ENCODE measurements at regions not wholly inside any gene's neighbourhood (a gene's known extent, or its start where the extent isn't known, plus 50 kb on each side); places are given as distances from the start of the nearest gene placed in this dataset.
A peak's percentile ranks its signal among the peaks of the same experiment; 100 is the strongest.

- WGBS, result 77% methylated on average over 4 of the region's 4 CpGs
- H3K9ac ChIP-seq (ENCODE audit: low read depth in 1 of 2, low read length in 2 of 2), result no peak overlapping the region
- DNase-seq (ENCODE audit: low spot score), result no peak
- H3K27ac ChIP-seq (ENCODE audit: low read depth in 1 of 2, low read length in 2 of 2), result no peak overlapping the region
- H3K9me3 ChIP-seq (ENCODE audit: control insufficient read depth in 4 of 4, low read length in 3 of 4), result no peaks in the 10 kb centered on the region
- H3K27me3 ChIP-seq (ENCODE audit: control insufficient read depth in 4 of 4, insufficient read depth in 4 of 4, low read length in 3 of 4), result no peaks in the 10 kb centered on the region
- H3K36me3 ChIP-seq (ENCODE audit: control insufficient read depth in 4 of 4, insufficient read depth in 3 of 4, low read depth in 1 of 4, low read length in 3 of 4), result no peaks in the 10 kb centered on the region
- TF ChIP-seq SP1 (IDR thresholded peaks at IDR 0.05) (no peak), ZBTB33 (IDR thresholded peaks at IDR 0.05) (no peak), FOXA1 (IDR thresholded peaks at IDR 0.05) (no peak), HNF4G (IDR thresholded peaks at IDR 0.05) (no peak)
- H3K4me1 ChIP-seq (ENCODE audit: control insufficient read depth in 4 of 4, insufficient read depth in 4 of 4, low read length in 3 of 4), result peaks cover 0 to 7% (median 6%) of the 10 kb centered on the region in 4 donors
- no peak overlapping the region for H3K4me3 ChIP-seq (ENCODE audit: low read depth in 1 of 3, low read length in 3 of 3)
These were observed 213.1 kb upstream of the HDX start for GRCh38 chrX:84715315-84715714.

- Histone ChIP-seq H3K36me3 (ENCODE audit: control insufficient read depth in 4 of 4, insufficient read depth in 3 of 4, low read depth in 1 of 4, low read length in 3 of 4) (no peaks in the 10 kb centered on the region), H3K27me3 (ENCODE audit: control insufficient read depth in 4 of 4, insufficient read depth in 4 of 4, low read length in 3 of 4) (no peaks in the 10 kb centered on the region), H3K27ac (ENCODE audit: low read depth in 1 of 2, low read length in 2 of 2) (no peak overlapping the region), H3K4me3 (ENCODE audit: low read depth in 1 of 3, low read length in 3 of 3) (no peak overlapping the region), H3K4me1 (ENCODE audit: control insufficient read depth in 4 of 4, insufficient read depth in 4 of 4, low read length in 3 of 4) (peaks cover 0 to 7% (median 6%) of the 10 kb centered on the region in 4 donors), H3K9me3 (ENCODE audit: control insufficient read depth in 4 of 4, low read length in 3 of 4) (no peaks in the 10 kb centered on the region), H3K9ac (ENCODE audit: low read depth in 1 of 2, low read length in 2 of 2) (no peak overlapping the region)
- 19% methylated on average over 2 of the region's 2 CpGs for WGBS
- TF ChIP-seq JUND (IDR thresholded peaks at IDR 0.05), result peak; percentile 7 to 42
- TF ChIP-seq, protein P1, sequence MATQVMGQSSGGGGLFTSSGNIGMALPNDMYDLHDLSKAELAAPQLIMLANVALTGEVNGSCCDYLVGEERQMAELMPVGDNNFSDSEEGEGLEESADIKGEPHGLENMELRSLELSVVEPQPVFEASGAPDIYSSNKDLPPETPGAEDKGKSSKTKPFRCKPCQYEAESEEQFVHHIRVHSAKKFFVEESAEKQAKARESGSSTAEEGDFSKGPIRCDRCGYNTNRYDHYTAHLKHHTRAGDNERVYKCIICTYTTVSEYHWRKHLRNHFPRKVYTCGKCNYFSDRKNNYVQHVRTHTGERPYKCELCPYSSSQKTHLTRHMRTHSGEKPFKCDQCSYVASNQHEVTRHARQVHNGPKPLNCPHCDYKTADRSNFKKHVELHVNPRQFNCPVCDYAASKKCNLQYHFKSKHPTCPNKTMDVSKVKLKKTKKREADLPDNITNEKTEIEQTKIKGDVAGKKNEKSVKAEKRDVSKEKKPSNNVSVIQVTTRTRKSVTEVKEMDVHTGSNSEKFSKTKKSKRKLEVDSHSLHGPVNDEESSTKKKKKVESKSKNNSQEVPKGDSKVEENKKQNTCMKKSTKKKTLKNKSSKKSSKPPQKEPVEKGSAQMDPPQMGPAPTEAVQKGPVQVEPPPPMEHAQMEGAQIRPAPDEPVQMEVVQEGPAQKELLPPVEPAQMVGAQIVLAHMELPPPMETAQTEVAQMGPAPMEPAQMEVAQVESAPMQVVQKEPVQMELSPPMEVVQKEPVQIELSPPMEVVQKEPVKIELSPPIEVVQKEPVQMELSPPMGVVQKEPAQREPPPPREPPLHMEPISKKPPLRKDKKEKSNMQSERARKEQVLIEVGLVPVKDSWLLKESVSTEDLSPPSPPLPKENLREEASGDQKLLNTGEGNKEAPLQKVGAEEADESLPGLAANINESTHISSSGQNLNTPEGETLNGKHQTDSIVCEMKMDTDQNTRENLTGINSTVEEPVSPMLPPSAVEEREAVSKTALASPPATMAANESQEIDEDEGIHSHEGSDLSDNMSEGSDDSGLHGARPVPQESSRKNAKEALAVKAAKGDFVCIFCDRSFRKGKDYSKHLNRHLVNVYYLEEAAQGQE (IDR thresholded peaks at IDR 0.05), result peak; percentile 18
- TF ChIP-seq HNF4G (IDR thresholded peaks at IDR 0.05), result peak; percentile 85
- no peak for TF ChIP-seq MAX (IDR thresholded peaks at IDR 0.05)
- peak; percentile 19 for TF ChIP-seq ZBTB33 (IDR thresholded peaks at IDR 0.05)
- TF ChIP-seq ATF3 (IDR thresholded peaks at IDR 0.05), result no peak
- peak; percentile 81 for TF ChIP-seq SP1 (IDR thresholded peaks at IDR 0.05)
- TF ChIP-seq RXRA (IDR thresholded peaks at IDR 0.05), result peak; percentile 16 to 25
- TF ChIP-seq GABPA (IDR thresholded peaks at IDR 0.05 in 1 of 2, conservative IDR thresholded peaks at IDR 0.05 in 1 of 2), result no peak
- TF ChIP-seq HNF4A (conservative IDR thresholded peaks at IDR 0.05), result peak; percentile 94 to 97
- peak in 1 of 2 donors; percentile 27 for TF ChIP-seq RAD21 (IDR thresholded peaks at IDR 0.05)
- no peak for DNase-seq (ENCODE audit: low spot score)
These were observed 215.1 kb upstream of the HDX start for GRCh38 chrX:84717343-84717742.
